ENCODE measurements at regions not wholly inside any gene's neighbourhood (a gene's known extent, or its start where the extent isn't known, plus 50 kb on each side); places are given as distances from the start of the nearest gene placed in this dataset.
A peak's percentile ranks its signal among the peaks of the same experiment; 100 is the strongest.

DNA sequence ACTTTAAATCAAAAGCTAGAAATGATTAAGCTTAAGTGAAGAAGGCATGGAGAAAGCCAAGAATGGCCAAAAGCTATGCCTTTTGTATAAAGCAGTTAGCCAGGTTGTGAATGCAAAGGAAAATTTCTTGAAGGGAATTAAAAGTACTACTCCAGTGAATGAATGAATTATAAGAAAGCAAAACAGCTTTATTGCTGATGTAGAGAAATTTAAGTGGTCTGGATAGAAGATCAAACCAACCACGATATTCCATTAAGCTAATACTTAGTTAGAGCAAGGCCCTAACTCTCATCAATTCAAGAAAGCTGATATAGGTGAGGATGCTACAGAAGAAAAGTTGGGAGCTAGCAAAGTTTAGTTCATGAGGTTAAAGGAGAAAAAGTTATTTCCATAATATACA lies 988.5 kb upstream of the ADGRB3 start:
- DNase-seq (ENCODE audit: low read depth), result no peak
- H3K4me3 ChIP-seq (ENCODE audit: low read depth, low read length), result no peak overlapping the region
- TF ChIP-seq, protein P1, sequence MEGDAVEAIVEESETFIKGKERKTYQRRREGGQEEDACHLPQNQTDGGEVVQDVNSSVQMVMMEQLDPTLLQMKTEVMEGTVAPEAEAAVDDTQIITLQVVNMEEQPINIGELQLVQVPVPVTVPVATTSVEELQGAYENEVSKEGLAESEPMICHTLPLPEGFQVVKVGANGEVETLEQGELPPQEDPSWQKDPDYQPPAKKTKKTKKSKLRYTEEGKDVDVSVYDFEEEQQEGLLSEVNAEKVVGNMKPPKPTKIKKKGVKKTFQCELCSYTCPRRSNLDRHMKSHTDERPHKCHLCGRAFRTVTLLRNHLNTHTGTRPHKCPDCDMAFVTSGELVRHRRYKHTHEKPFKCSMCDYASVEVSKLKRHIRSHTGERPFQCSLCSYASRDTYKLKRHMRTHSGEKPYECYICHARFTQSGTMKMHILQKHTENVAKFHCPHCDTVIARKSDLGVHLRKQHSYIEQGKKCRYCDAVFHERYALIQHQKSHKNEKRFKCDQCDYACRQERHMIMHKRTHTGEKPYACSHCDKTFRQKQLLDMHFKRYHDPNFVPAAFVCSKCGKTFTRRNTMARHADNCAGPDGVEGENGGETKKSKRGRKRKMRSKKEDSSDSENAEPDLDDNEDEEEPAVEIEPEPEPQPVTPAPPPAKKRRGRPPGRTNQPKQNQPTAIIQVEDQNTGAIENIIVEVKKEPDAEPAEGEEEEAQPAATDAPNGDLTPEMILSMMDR (IDR thresholded peaks at IDR 0.05; ENCODE audit: insufficient read depth, low read depth, low read length), result no peak

DNA sequence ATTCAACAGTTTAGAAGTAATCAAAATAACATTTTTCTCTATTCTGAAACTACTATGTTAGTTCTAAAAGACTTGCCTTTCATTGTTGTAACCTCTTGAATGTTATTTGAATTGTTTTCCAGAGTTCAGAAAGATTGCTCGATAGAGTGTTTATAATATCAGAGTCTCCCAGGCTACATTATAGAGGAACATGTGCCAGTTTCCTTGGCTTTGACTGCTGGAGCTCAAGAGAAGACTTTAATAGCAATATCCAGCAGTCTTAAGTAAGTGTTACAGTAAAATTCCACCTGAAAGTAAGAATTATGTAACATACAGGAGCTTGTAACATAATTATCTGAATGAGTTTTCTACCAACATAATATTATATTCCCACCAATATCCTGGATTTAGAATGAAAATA lies 991.8 kb upstream of the ADGRB3 start:
- TF ChIP-seq, protein P1 (IDR thresholded peaks at IDR 0.05; ENCODE audit: insufficient read depth, low read depth, low read length), result no peak
- H3K4me3 ChIP-seq (ENCODE audit: low read depth, low read length), result no peak overlapping the region
- DNase-seq (ENCODE audit: low read depth), result no peak

GRCh38 chr6:67642582-67642981 lies 992.5 kb upstream of the ADGRB3 start:
- H3K4me3 ChIP-seq (ENCODE audit: low read depth, low read length), result no peak overlapping the region
- no peak for DNase-seq (ENCODE audit: low read depth)
- TF ChIP-seq, protein P1 (IDR thresholded peaks at IDR 0.05; ENCODE audit: insufficient read depth, low read depth, low read length), result no peak

GRCh38 chr6:67640484-67640883 lies 994.6 kb upstream of the ADGRB3 start:
- no peak overlapping the region for H3K4me3 ChIP-seq (ENCODE audit: low read depth, low read length)
- peak; percentile 16 for DNase-seq (ENCODE audit: low read depth)
- TF ChIP-seq, protein P1 (IDR thresholded peaks at IDR 0.05; ENCODE audit: insufficient read depth, low read depth, low read length), result no peak

GRCh38 chr6:67639161-67639560 lies 995.9 kb upstream of the ADGRB3 start:
- peak; percentile 7 for DNase-seq (ENCODE audit: low read depth)
- TF ChIP-seq, protein P1 (IDR thresholded peaks at IDR 0.05; ENCODE audit: insufficient read depth, low read depth, low read length), result no peak
- no peak overlapping the region for H3K4me3 ChIP-seq (ENCODE audit: low read depth, low read length)

DNA sequence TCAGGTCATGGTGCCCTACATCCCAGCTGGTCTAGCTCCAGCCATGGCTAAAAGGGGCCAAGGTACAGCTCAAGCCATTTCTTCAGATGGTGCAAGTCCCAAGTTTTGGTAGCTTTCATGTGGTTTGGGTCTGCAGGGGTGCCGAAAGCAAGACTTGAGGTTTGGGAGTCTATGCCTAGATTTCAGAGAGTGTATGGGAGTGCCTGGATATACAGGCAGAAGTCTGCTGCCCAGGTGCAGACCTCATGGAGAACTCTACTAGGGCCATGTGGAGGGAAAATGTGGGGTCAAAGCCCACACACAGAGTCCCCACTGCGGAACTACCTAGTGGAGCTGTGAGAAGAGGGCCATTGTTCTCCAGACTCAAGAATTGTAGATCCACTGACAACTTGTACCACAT lies 1000.9 kb upstream of the ADGRB3 start:
- DNase-seq (ENCODE audit: low read depth), result no peak
- H3K4me3 ChIP-seq (ENCODE audit: low read depth, low read length), result no peak overlapping the region
- TF ChIP-seq, protein P1 (IDR thresholded peaks at IDR 0.05; ENCODE audit: insufficient read depth, low read depth, low read length), result no peak

- H3K4me3 ChIP-seq (ENCODE audit: low read depth, low read length), result no peak overlapping the region
- TF ChIP-seq, protein P1 (IDR thresholded peaks at IDR 0.05; ENCODE audit: insufficient read depth, low read depth, low read length), result no peak
- DNase-seq (ENCODE audit: low read depth), result no peak
Measured at GRCh38 chr6:67633058-67633457, 1002.0 kb upstream of the ADGRB3 start.
